Kidney epithelial cell (primary cell): ENCODE measurements at regions not wholly inside any gene's neighbourhood (a gene's known extent, or its start where the extent isn't known, plus 50 kb on each side); places are given as distances from the start of the nearest gene placed in this dataset.

Source experiments
- DNase-seq: peaks from one replicate; pipeline ENCODE4 v3.0.0-alpha.2; 2010; ENCODE audit warnings: low read depth
- H3K27me3 ChIP-seq: 2 replicates; pipeline ENCODE4 v1.6.0; 2011; ENCODE audit warnings: low read length; ENCODE audit not compliant: control insufficient read depth, insufficient read depth
- H3K36me3 ChIP-seq: 2 replicates; pipeline ENCODE4 v1.5.1; 2011; ENCODE audit warnings: low read length; ENCODE audit not compliant: control insufficient read depth, insufficient read depth
- H3K4me3 ChIP-seq: 2 replicates; pipeline ENCODE4 v1.5.1; 2011; ENCODE audit warnings: low read depth, mild to moderate bottlenecking, control low read depth, low read length
- CTCF ChIP-seq: IDR thresholded peaks from 2 replicates; pipeline ENCODE4 v1.5.1; 2011; ENCODE audit warnings: mild to moderate bottlenecking, moderate library complexity, low read length, control low read depth, inconsistent platforms; ENCODE audit not compliant: insufficient read depth, poor library complexity, severe bottlenecking

DNA sequence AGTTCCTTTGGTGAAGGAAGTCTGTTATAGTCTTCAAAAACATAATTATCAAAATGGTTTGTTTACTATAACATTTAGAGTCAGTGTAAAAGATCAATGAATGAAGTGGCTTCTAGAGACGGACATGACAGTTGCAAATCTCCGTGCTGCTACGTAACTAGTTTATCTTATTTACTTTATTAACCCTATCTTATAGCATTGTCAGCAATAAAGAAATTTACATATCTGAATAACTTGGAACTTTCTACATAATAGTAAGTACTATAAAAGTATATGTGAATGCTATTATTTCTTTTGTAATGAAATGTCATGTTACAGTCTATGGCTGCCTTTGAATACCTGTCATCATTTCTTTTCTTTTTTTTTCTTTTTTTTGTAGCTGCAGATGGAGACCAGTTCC is 246.8 kb downstream of the PTH2R start:
- no peak overlapping the region for H3K4me3 ChIP-seq
- no peaks in the 10 kb centered on the region for H3K27me3 ChIP-seq
- DNase-seq: no peak
- no peak for TF ChIP-seq CTCF
- H3K36me3 ChIP-seq: no peaks in the 10 kb centered on the region

GRCh38 chr2:208654056-208654455 is 247.5 kb downstream of the PTH2R start:
- H3K36me3 ChIP-seq: no peaks in the 10 kb centered on the region
- no peak for DNase-seq
- no peak for TF ChIP-seq CTCF
- H3K4me3 ChIP-seq: no peak overlapping the region
- no peaks in the 10 kb centered on the region for H3K27me3 ChIP-seq

DNA sequence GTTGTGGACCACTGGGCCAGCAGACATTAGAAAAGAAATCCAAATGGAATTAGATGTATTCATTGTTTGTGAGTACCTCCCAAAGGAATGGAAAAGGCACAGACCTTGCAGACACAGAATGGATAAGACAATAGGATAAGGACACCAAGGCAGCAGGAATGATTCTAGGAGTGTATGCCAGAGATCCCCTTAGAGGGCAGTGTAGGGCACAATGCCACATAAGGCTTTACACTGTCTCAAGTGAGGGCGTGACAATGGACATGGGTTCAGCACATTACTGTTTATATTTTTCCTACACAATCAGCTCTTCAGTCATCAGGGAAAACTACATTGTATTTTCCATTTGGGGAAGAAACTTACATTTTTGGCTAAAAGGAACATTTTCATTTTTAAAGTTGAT is 250.9 kb downstream of the PTH2R start:
- no peaks in the 10 kb centered on the region for H3K27me3 ChIP-seq
- no peak for DNase-seq
- TF ChIP-seq CTCF: peak; percentile 3
- no peaks in the 10 kb centered on the region for H3K36me3 ChIP-seq
- no peak overlapping the region for H3K4me3 ChIP-seq

DNA sequence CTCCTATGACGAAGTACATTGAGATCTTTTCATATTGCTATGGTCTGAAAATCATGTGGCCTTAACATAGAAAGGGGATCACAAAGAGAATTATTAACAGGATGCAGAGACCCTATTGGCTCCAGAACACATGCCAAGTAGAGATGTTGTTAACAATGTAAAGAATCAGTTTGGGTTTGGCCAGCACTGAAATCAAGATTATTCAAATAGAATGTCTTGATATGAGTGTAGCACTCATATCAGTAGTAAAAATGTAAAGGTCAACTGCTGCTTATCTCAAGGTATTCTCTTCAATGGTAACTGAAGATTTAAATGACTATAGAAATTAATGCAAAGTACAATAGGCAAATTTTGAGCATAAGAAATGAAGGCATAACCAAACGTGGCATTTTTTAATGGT is 262.8 kb downstream of the PTH2R start:
- no peak for DNase-seq
- H3K36me3 ChIP-seq: no peaks in the 10 kb centered on the region
- H3K4me3 ChIP-seq: no peak overlapping the region
- H3K27me3 ChIP-seq: no peaks in the 10 kb centered on the region
- no peak for TF ChIP-seq CTCF

GRCh38 chr2:208671284-208671683 is 264.7 kb downstream of the PTH2R start:
- Histone ChIP-seq H3K4me3 (no peak overlapping the region), H3K27me3 (no peaks in the 10 kb centered on the region), H3K36me3 (no peaks in the 10 kb centered on the region)
- no peak for TF ChIP-seq CTCF
- DNase-seq: no peak

DNA sequence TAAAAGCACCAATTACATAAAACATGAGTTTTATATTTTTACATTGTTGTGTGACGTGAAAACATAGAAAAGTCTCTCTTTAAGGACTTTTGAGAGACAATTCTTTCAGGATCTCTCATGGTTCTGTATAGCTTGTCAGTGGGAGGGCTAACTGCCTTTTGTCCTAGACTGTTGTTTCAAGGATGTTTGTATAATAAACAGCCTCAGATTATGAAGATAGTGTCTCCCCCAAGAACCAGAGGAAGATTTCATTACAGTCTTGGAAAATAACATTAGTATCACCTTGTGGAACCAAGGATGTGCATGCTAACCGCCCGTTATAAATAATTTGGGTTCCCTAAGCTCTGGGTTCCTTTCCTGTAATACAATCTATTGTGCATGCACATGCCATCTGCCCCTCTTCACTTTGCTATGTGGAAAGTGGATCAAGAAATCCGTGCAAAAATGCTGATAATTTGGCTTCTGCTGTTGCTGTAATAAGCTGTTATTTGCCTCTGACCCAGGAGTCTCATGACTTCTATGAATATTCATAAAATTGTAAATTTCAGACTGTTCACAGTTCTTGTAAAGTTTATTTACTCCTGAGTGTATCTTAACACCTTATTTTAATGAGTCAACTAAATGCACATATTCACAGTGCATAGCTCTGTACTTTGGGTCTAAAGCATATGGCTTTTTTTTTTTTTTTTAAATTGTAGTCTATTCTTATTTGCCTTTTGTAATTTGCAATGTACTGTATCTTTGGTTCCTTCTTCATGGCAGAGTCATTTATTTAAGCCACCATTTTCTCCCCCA is 265.5 kb downstream of the PTH2R start:
- no peak overlapping the region for H3K4me3 ChIP-seq
- DNase-seq: no peak
- H3K36me3 ChIP-seq: no peaks in the 10 kb centered on the region
- TF ChIP-seq CTCF: no peak
- no peaks in the 10 kb centered on the region for H3K27me3 ChIP-seq
